MM.1S (cell line): ENCODE measurements at regions not wholly inside any gene's neighbourhood (a gene's known extent, or its start where the extent isn't known, plus 50 kb on each side); places are given as distances from the start of the nearest gene placed in this dataset.

Experiments used
- DNase-seq: peaks from one replicate; pipeline ENCODE4 v3.0.0-alpha.2; 2015
- H2AFZ ChIP-seq: fragments of 300-600 bp; sonication (generic); 2 replicates; pipeline ENCODE4 v1.6.0; 2016; ENCODE audit warnings: antibody characterized with exemption, low read length
- H3F3A ChIP-seq: fragments of 300-600 bp; sonication (generic); 2 replicates; pipeline ENCODE4 v1.6.1; 2016; ENCODE audit warnings: mild to moderate bottlenecking, antibody characterized with exemption, low read length, moderate library complexity, mixed read lengths; ENCODE audit not compliant: insufficient read depth
- H3K27ac ChIP-seq: fragments of 300-600 bp; sonication (generic); 2 replicates; pipeline ENCODE4 v1.5.1; 2016; ENCODE audit warnings: mild to moderate bottlenecking, low read length
- H3K27me3 ChIP-seq: fragments of 300-600 bp; sonication (generic); replicated peaks from 2 replicates; pipeline ENCODE4 v1.6.0; 2016; ENCODE audit warnings: low read length; ENCODE audit not compliant: insufficient read depth
- H3K36me3 ChIP-seq: fragments of 300-600 bp; sonication (generic); replicated peaks from 2 replicates; pipeline ENCODE4 v1.6.1; 2016; ENCODE audit warnings: mild to moderate bottlenecking, low read length, mixed read lengths; ENCODE audit not compliant: insufficient read depth
- H3K4me1 ChIP-seq: fragments of 300-600 bp; sonication (generic); 2 replicates; pipeline ENCODE4 v1.6.1; 2016; ENCODE audit warnings: low read length, mixed read lengths
- H3K4me2 ChIP-seq: fragments of 300-600 bp; sonication (generic); 2 replicates; pipeline ENCODE4 v1.6.0; 2016; ENCODE audit warnings: low read depth, low read length
- H3K4me3 ChIP-seq: fragments of 300-600 bp; sonication (generic); 2 replicates; pipeline ENCODE4 v1.5.1; 2016; ENCODE audit warnings: low read length, mixed read lengths
- H3K79me2 ChIP-seq: fragments of 300-600 bp; sonication (generic); 2 replicates; pipeline ENCODE4 v1.6.1; 2016; ENCODE audit warnings: mixed run types, low read length, mixed read lengths
- H3K9ac ChIP-seq: fragments of 300-600 bp; sonication (generic); 2 replicates; pipeline ENCODE4 v1.6.1; 2016; ENCODE audit warnings: low read length, mixed read lengths
- H3K9me2 ChIP-seq: fragments of 300-600 bp; sonication (generic); replicated peaks from 2 replicates; pipeline ENCODE4 v1.6.1; 2016; ENCODE audit warnings: mild to moderate bottlenecking, low read length, mixed read lengths; ENCODE audit not compliant: insufficient read depth
- H3K9me3 ChIP-seq: fragments of 300-600 bp; sonication (generic); replicated peaks from 2 replicates; pipeline ENCODE4 v1.6.1; 2016; ENCODE audit warnings: mild to moderate bottlenecking, low read length, mixed read lengths; ENCODE audit not compliant: insufficient read depth
- H4K20me1 ChIP-seq: fragments of 300-600 bp; sonication (generic); 2 replicates; pipeline ENCODE4 v1.6.1; 2016; ENCODE audit warnings: mild to moderate bottlenecking, low read length, moderate library complexity, mixed read lengths; ENCODE audit not compliant: insufficient read depth
- CTCF ChIP-seq: fragments of 300-600 bp; sonication (generic); IDR thresholded peaks from 2 replicates; pipeline ENCODE4 v1.5.1; 2016; ENCODE audit warnings: antibody characterized with exemption, low read length, mixed read lengths
- EZH2 ChIP-seq: fragments of 300-600 bp; sonication (generic); optimal IDR thresholded peaks from 2 replicates; pipeline ENCODE3; 2017; ENCODE audit warnings: low read depth, mild to moderate bottlenecking, antibody characterized with exemption, low read length, mixed read lengths
- EZH2phosphoT487 ChIP-seq: fragments of 300-600 bp; sonication (generic); IDR thresholded peaks from 2 replicates; pipeline ENCODE4 v1.6.1; 2018; ENCODE audit warnings: antibody characterized with exemption, low read length

DNA sequence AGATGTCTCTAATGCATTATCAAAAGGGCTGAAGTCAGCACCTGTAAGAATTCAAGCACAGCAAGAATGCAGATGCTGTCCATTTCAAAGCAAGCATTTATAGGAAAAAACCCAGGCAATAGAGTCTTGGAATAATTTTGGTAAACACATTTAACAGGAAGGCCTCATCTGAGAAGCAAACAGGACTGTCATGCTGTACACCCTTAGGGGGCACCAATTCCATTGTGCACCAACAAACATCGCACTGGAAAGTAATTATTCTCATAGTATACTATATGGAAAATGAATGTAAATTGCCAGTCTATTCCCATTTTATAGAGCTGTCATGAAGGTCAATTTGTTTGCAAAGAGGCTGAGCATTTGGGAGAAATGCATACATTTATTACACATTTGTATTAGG is 247.3 kb upstream of the SUCLG2 start:
- H3K9me3 ChIP-seq, result no peaks in the 10 kb centered on the region
- no peak overlapping the region for H3K4me3 ChIP-seq
- H3K79me2 ChIP-seq, result no peaks in the 10 kb centered on the region
- H2AFZ ChIP-seq, result no peak overlapping the region
- H3K27ac ChIP-seq, result no peak overlapping the region
- H3K4me2 ChIP-seq, result no peak overlapping the region
- H3K9ac ChIP-seq, result no peak overlapping the region
- no peaks in the 10 kb centered on the region for H3K27me3 ChIP-seq
- H3K36me3 ChIP-seq, result no peaks in the 10 kb centered on the region
- no peaks in the 10 kb centered on the region for H3F3A ChIP-seq
- no peak for TF ChIP-seq EZH2phosphoT487
- peak; percentile 50 for TF ChIP-seq CTCF
- no peak for TF ChIP-seq EZH2
- DNase-seq, result peak; percentile 11
- no peaks in the 10 kb centered on the region for H3K9me2 ChIP-seq
- no peaks in the 10 kb centered on the region for H4K20me1 ChIP-seq
- no peaks in the 10 kb centered on the region for H3K4me1 ChIP-seq

DNA sequence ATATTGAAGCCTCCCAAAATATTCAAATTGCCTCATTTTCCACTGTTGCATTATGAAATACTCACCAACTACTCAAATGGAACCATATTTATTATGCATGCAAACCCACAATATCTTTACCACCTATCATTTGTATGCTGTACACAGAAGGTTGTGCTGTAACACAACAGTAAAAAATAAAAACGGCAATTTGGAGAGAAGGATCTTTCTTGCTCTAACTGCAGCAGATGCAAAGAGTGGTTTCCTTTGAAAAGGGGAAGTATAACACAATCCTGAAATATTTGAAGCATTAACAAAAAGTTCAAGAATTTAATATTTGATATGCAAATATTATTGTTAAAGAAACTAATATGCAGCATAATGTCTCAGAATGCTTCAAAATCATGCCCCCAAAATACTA is 244.5 kb upstream of the SUCLG2 start:
- no peaks in the 10 kb centered on the region for H3K27me3 ChIP-seq
- TF ChIP-seq CTCF (no peak), EZH2 (no peak)
- H3K9ac ChIP-seq, result no peak overlapping the region
- no peaks in the 10 kb centered on the region for H3F3A ChIP-seq
- no peaks in the 10 kb centered on the region for H4K20me1 ChIP-seq
- DNase-seq, result no peak
- no peak overlapping the region for H3K4me3 ChIP-seq
- H3K27ac ChIP-seq, result no peak overlapping the region
- no peaks in the 10 kb centered on the region for H3K9me3 ChIP-seq
- H3K79me2 ChIP-seq, result no peaks in the 10 kb centered on the region
- no peaks in the 10 kb centered on the region for H3K9me2 ChIP-seq
- H3K4me1 ChIP-seq, result no peaks in the 10 kb centered on the region
- no peak overlapping the region for H3K4me2 ChIP-seq
- H3K36me3 ChIP-seq, result no peaks in the 10 kb centered on the region
- no peak overlapping the region for H2AFZ ChIP-seq

- TF ChIP-seq CTCF, result no peak
- TF ChIP-seq EZH2, result no peak
- TF ChIP-seq EZH2phosphoT487, result no peak
- Histone ChIP-seq H3K4me2 (no peak overlapping the region), H3K9me3 (no peaks in the 10 kb centered on the region), H3K9ac (no peak overlapping the region), H3K27me3 (no peaks in the 10 kb centered on the region), H3K79me2 (no peaks in the 10 kb centered on the region), H3K4me3 (no peak overlapping the region), H3K9me2 (no peaks in the 10 kb centered on the region), H2AFZ (no peak overlapping the region), H3K27ac (no peak overlapping the region), H3F3A (no peaks in the 10 kb centered on the region), H4K20me1 (no peaks in the 10 kb centered on the region), H3K36me3 (no peaks in the 10 kb centered on the region), H3K4me1 (no peaks in the 10 kb centered on the region)
- DNase-seq, result no peak
Observed at GRCh38 chr3:67897351-67898336, 243.2 kb upstream of the SUCLG2 start.
